ENCODE measurements at regions not wholly inside any gene's neighbourhood (a gene's known extent, or its start where the extent isn't known, plus 50 kb on each side); places are given as distances from the start of the nearest gene placed in this dataset.

DNA sequence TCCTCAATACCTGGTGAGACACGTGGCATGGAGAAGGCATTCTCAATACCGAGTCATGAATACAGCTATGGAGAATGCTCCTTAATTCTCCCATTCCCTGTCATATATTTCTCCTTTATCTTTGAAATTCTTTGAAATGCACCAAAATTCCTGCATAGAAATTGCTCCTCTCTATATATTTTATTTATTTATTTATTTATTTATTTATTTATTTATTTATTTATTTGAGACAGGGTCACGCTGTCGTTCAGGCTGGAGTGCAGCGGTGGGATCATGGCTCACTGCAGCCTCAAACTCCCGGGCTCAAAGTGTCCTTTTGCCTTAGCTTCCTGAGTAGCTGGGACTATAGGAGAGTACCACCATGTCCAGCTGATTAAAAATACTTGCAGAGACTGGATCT is 190.3 kb upstream of the MAF start:
- intact Hi-C loops (cut with micrococcal nuclease), result no loop called here
- Mint-ChIP-seq H3K27me3 (ENCODE audit: insufficient read depth) (peaks cover 2% of the 10 kb centered on the region), H3K4me3 (no peak overlapping the region), H3K36me3 (ENCODE audit: low read depth) (no peaks in the 10 kb centered on the region), H3K27ac (no peak overlapping the region), H3K9me3 (no peaks in the 10 kb centered on the region), H3K4me1 (ENCODE audit: low read depth) (no peaks in the 10 kb centered on the region)
- no peak for DNase-seq (ENCODE audit: low spot score)

DNA sequence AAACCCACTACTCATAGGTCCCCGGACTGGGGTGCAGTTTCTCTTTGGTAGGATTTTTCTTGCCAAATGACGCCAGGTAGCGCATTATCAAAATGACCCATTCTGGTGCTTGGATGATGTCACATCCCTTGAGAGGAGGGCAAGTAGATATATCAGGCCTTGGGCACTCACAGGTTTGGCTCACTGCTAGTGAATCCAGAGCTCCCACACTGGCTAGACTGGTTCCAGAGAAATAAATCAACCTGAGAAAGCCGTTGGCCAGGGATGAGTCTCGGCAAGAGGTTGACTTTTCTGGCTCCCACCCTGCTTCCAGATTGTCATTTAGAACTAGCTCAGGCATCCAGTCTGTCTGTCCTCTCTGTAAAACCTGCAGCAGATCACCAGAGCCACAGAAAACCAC is 188.4 kb upstream of the MAF start:
- H3K9me3 Mint-ChIP-seq, result no peaks in the 10 kb centered on the region
- H3K36me3 Mint-ChIP-seq (ENCODE audit: low read depth), result no peaks in the 10 kb centered on the region
- peaks cover 2% of the 10 kb centered on the region for H3K27me3 Mint-ChIP-seq (ENCODE audit: insufficient read depth)
- H3K4me1 Mint-ChIP-seq (ENCODE audit: low read depth), result no peaks in the 10 kb centered on the region
- H3K27ac Mint-ChIP-seq, result no peak overlapping the region
- intact Hi-C loops (cut with micrococcal nuclease), result no loop called here
- no peak overlapping the region for H3K4me3 Mint-ChIP-seq
- no peak for DNase-seq (ENCODE audit: low spot score)

DNA sequence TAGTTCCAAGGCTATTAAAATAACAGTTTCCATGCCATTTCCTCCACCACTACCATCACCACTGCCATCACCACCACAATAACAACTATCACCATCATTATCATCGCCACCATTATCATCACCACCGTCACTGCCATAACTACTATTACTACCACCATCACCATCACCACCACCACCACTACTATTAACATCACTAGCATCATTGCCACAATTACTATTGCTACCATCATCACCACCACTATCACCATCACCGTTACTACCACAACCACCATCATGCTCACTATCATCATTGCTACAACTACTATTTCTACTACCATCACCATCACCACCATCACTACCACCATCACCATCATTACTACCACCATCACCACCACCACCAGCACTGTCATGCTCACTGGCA is 185.9 kb upstream of the MAF start:
- Mint-ChIP-seq H3K4me1 (ENCODE audit: low read depth) (no peaks in the 10 kb centered on the region), H3K36me3 (ENCODE audit: low read depth) (no peaks in the 10 kb centered on the region), H3K9me3 (no peaks in the 10 kb centered on the region), H3K27ac (no peak overlapping the region), H3K4me3 (no peak overlapping the region), H3K27me3 (ENCODE audit: insufficient read depth) (peaks cover 4% of the 10 kb centered on the region)
- intact Hi-C loops (cut with micrococcal nuclease), result no loop called here
- no peak for DNase-seq (ENCODE audit: low spot score)

DNA sequence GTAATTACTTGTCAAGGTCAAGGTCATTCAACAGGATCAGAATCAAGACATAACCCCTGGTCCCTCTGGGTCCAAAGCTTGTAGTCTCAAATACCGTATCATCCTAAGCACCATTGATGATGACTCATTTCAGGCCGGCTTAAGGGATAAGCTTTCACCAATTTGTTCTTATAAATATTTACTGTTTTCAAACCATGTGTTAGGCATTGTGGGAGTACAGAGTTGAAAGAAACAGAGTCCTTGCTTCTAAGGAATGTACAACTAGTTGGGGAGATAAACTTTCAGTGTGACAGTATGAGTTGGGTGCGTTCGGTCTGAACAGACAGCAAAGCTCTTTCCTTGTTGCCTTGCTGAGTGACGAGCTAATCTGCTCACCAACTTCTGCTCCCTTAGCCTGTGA is 183.5 kb upstream of the MAF start:
- no peak overlapping the region for H3K27ac Mint-ChIP-seq
- no peaks in the 10 kb centered on the region for H3K9me3 Mint-ChIP-seq
- no peaks in the 10 kb centered on the region for H3K4me1 Mint-ChIP-seq (ENCODE audit: low read depth)
- H3K27me3 Mint-ChIP-seq (ENCODE audit: insufficient read depth), result peaks cover 6% of the 10 kb centered on the region
- no peaks in the 10 kb centered on the region for H3K36me3 Mint-ChIP-seq (ENCODE audit: low read depth)
- no peak for DNase-seq (ENCODE audit: low spot score)
- no peak overlapping the region for H3K4me3 Mint-ChIP-seq
- intact Hi-C loops (cut with micrococcal nuclease), result no loop called here

DNA sequence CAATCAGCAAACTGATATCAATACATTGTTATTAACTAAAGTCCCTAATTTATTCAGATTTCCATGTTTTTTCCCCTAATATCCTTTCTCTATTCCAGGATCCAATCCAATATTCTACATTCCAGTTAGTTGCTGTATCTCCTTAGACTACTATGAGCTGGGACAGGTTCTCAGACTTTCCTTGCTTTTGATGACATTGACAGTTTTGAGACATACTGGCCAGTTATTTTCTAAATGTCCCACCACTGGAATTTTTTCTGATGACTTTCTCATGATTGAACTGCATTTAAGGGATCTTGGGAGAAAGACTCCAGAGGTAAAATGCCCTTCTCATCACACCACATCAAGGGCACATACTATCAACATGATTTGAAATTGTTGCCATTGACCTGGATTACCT is 177.1 kb upstream of the MAF start:
- H3K36me3 Mint-ChIP-seq (ENCODE audit: low read depth), result no peaks in the 10 kb centered on the region
- no peak overlapping the region for H3K4me3 Mint-ChIP-seq
- no peaks in the 10 kb centered on the region for H3K9me3 Mint-ChIP-seq
- no peak for DNase-seq (ENCODE audit: low spot score)
- peaks cover 7% of the 10 kb centered on the region for H3K27me3 Mint-ChIP-seq (ENCODE audit: insufficient read depth)
- H3K27ac Mint-ChIP-seq, result no peak overlapping the region
- peaks cover 5% of the 10 kb centered on the region for H3K4me1 Mint-ChIP-seq (ENCODE audit: low read depth)
- intact Hi-C loops (cut with micrococcal nuclease), result loop anchor here (10.0 kb wide), 1 partner anchor 703 kb away; no protein-coding TSS in a partner anchor

DNA sequence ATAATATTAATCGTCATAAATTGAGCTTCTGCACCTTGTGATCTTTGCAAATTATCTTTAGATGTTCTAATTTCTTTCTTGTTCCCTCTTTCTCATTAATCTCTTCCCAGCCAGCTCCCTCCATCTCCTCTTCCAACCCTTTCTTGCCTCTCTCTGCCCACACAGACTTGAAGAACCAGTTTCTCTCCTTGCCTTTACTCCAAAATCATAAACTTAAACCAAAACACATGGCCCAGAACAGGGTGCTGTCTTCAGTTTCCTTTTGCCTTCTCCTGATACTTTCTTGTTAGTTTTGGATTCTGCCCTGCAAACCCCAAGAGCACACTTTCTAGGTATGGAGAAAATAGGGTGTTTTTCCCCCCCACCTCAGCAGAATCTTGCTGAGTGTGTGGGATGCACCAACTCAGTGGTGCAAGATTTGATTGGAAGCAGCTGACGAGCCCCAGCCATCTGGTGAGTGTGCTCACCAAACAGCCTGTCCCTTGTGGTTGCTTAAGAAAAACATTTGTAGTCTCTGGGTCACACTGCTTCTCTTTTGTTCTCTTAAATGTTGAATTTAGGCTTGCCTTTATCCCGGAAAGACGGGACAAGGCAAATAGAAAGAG is 175.8 kb upstream of the MAF start:
- H3K27ac Mint-ChIP-seq, result no peak overlapping the region
- intact Hi-C loops (cut with micrococcal nuclease), result loop anchor here (10.0 kb wide), 1 partner anchor 702 kb away; no protein-coding TSS in a partner anchor
- DNase-seq (ENCODE audit: low spot score), result no peak
- H3K36me3 Mint-ChIP-seq (ENCODE audit: low read depth), result no peaks in the 10 kb centered on the region
- no peaks in the 10 kb centered on the region for H3K9me3 Mint-ChIP-seq
- no peak overlapping the region for H3K4me3 Mint-ChIP-seq
- H3K4me1 Mint-ChIP-seq (ENCODE audit: low read depth), result peaks cover 5% of the 10 kb centered on the region
- peaks cover 7% of the 10 kb centered on the region for H3K27me3 Mint-ChIP-seq (ENCODE audit: insufficient read depth)

DNA sequence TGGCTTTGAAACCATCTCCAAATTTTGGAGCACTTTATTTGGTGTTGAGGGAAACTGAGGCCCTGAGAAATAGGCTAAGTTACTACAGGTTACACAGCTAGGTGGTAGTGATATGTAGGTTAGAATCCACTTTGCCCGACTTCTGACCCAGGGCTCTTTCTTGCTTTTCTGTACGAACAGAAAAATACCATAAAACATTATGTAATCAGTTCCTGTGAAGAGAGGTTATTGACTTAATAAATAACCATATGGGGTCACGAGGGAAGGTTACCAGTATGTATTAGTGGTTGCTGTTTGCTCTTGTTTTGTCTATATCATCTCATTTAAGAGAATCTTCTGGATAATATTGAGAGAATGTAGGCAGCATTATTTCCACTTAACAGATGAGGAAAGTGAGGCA is 172.2 kb upstream of the MAF start:
- Mint-ChIP-seq H3K27me3 (ENCODE audit: insufficient read depth) (peaks cover 2% of the 10 kb centered on the region), H3K4me3 (no peak overlapping the region), H3K27ac (no peak overlapping the region), H3K4me1 (ENCODE audit: low read depth) (peaks cover 38% of the 10 kb centered on the region), H3K36me3 (ENCODE audit: low read depth) (no peaks in the 10 kb centered on the region), H3K9me3 (no peaks in the 10 kb centered on the region)
- intact Hi-C loops (cut with micrococcal nuclease), result loop anchor here (5.0 to 10.0 kb wide), 3 partner anchors 155 to 1305 kb away; partner anchors contain the start of gene C16orf46
- no peak for DNase-seq (ENCODE audit: low spot score)

DNA sequence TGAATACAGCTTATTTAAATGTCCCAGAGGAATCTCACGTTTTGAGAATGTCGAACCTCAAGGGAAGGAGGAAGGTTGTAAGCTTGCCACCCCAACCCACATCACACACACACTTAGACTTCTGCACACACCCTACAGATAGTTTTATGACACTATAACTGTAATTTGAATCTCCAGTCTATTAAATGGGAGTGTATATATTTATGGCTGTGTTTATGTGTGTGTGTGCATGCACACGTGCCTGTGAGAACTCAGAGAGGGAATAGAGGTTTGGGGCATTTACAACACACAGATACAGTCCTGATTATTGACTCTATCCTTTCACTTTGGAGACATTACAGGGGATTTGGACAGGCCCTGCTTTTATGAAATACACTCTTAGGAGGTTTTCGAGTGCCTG is 171.5 kb upstream of the MAF start:
- peaks cover 41% of the 10 kb centered on the region for H3K4me1 Mint-ChIP-seq (ENCODE audit: low read depth)
- no peak for DNase-seq (ENCODE audit: low spot score)
- H3K27me3 Mint-ChIP-seq (ENCODE audit: insufficient read depth), result peaks cover 2% of the 10 kb centered on the region
- H3K9me3 Mint-ChIP-seq, result no peaks in the 10 kb centered on the region
- intact Hi-C loops (cut with micrococcal nuclease), result loop anchor here (5.0 to 10.0 kb wide), 3 partner anchors 155 to 1305 kb away; partner anchors contain the start of gene C16orf46
- H3K27ac Mint-ChIP-seq, result no peak overlapping the region
- no peak overlapping the region for H3K4me3 Mint-ChIP-seq
- H3K36me3 Mint-ChIP-seq (ENCODE audit: low read depth), result no peaks in the 10 kb centered on the region

DNA sequence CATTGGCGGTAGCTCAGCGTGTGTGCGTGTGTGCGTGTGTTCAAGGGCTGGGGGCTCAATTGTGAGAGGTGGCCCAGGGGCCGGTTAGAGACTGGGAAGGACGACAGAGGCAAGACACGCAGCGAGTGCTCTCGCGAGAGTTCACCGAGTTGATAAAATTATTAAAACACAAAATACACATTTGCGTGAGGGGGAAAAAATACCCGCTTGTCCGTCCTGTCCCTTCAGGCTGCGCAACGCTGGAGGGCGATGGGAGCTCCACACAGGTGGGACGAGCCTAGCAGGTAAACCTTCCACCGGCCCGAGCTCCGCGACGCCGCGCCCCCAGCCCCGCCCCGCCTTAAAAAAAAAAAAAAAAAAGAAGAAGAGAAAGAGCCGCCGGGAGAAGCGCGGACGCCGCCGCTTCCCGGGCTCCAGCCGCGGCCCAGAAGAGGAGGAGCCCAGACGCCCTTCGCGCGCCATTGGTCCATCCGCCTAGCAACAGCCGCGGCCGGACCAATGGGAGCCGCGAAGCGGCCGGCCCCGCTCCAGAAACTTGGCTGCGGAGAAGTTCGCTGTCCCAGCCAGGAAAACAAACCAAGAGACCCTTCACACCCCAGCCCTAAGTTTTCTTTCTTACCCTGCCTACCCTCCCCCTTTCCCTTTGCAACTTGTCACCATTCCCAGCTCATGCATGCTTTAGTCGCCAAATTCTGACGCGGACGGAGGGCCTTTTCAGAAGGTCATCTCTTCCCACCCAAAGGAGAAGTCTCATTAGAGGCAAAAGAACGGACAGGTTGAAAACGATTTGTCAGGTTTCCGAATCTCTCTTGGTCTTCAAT is 169.9 kb upstream of the MAF start:
- H3K27me3 Mint-ChIP-seq (ENCODE audit: insufficient read depth), result no peaks in the 10 kb centered on the region
- peaks cover 36% of the 10 kb centered on the region for H3K4me1 Mint-ChIP-seq (ENCODE audit: low read depth)
- intact Hi-C loops (cut with micrococcal nuclease), result loop anchor here (1.0 to 10.0 kb wide), 5 partner anchors 73 to 1307 kb away; partner anchors contain the start of gene C16orf46

DNA sequence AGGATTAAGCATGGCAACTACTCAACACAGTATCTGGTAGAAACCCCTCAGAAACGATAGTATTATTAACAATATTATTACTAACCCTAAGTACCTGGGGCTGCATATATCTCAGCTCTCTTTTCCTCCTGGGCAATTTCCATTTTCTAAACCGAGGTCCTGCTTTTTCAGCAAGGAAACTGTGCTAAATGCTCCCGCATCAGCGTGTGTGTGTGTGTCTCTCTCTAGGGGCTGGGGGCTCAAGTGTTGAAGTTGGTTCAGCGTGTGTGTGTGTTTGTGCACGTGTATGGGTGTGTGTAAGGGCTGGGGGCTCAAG is 169.3 kb upstream of the MAF start:
- peak overlapping the region; percentile 86 for H3K4me3 Mint-ChIP-seq
- no peaks in the 10 kb centered on the region for H3K36me3 Mint-ChIP-seq (ENCODE audit: low read depth)

More for the DNA sequence above, 169.9 kb upstream of the MAF start:
- Mint-ChIP-seq H3K9me3 (no peaks in the 10 kb centered on the region), H3K27ac (peak overlapping the region; percentile 84), H3K4me3 (peak overlapping the region; percentile 86), H3K36me3 (ENCODE audit: low read depth) (no peaks in the 10 kb centered on the region)
- peak; percentile 71 for DNase-seq (ENCODE audit: low spot score)

DNA sequence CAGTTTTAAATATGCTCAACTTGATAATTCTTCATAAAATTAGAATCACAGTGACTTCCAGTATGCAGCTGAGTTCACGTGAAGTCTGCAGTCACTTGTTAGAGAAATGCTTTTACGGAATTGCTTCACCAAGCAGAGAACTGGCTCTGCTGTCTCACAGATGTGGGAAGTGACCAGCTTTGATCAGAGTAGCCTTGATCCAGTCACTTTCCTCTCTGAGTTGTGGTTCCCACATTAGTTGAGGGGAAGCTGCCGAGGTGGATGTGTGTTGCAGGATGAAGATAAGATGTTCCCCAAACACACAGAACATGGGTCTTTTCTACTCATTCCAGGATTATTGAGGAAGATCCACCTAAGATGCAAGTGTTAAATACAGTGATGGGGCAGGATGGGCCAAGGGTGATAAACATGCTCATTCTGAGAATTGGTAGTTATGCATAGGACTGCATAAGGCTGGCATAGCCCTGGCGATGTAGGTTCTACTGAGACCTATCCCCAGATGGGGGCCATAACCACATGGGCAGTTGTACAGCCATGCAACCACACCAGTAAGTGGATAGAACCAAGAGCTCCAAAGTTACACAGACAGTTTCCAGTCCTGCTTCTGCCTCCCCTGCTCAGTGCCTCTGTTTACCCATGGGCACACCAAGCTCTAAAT is 168.9 kb upstream of the MAF start:
- Mint-ChIP-seq H3K36me3 (ENCODE audit: low read depth) (no peaks in the 10 kb centered on the region), H3K27ac (peak overlapping the region; percentile 84), H3K4me3 (peak overlapping the region; percentile 86), H3K27me3 (ENCODE audit: insufficient read depth) (no peaks in the 10 kb centered on the region), H3K9me3 (no peaks in the 10 kb centered on the region), H3K4me1 (ENCODE audit: low read depth) (peaks cover 36% of the 10 kb centered on the region)
- no peak for DNase-seq (ENCODE audit: low spot score)
- intact Hi-C loops (cut with micrococcal nuclease), result loop anchor here (10.0 kb wide), 1 partner anchor 315 kb away; no protein-coding TSS in a partner anchor

More for the DNA sequence above, 169.3 kb upstream of the MAF start:
- intact Hi-C loops (cut with micrococcal nuclease), result loop anchor here (1.0 to 10.0 kb wide), 6 partner anchors 73 to 1307 kb away; partner anchors contain the start of gene C16orf46
- peaks cover 36% of the 10 kb centered on the region for H3K4me1 Mint-ChIP-seq (ENCODE audit: low read depth)
- peak overlapping the region; percentile 84 for H3K27ac Mint-ChIP-seq
- no peaks in the 10 kb centered on the region for H3K27me3 Mint-ChIP-seq (ENCODE audit: insufficient read depth)
- H3K9me3 Mint-ChIP-seq, result no peaks in the 10 kb centered on the region
- DNase-seq (ENCODE audit: low spot score), result no peak

DNA sequence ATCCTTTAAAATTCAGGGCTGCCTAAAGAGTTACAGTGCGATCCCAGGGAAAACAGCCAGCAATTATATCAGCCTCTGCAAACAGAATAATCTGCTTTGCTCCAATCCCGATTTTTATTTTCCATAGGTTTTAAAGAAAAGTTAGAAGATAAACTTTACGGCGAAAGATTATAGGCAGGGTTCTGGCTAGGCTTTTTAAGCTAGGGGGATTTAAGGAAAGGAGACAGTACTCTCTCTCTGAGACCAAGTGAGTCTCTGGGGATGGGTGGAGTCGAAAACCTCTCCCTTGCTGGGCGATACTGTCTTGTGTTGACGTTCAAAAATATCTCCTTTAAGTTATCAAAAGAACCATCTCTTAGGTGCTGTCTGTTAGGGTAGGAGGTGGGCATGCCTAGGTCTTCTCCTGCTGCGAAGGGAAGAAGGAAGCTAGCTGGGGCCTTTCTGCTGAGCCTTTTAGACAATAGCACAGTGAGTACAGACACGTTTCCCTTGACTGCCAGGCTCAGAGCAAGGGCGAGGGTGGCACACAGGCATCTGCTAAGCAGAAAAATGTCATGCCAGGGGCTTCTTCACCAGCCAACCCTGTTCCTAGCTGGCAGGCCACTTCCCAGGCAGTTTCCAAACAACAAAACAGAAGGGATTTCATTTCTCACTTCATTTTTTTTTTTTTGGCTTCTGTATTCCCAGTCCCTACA is 167.9 kb upstream of the MAF start:
- H3K36me3 Mint-ChIP-seq (ENCODE audit: low read depth), result no peaks in the 10 kb centered on the region
- no peaks in the 10 kb centered on the region for H3K9me3 Mint-ChIP-seq
- DNase-seq (ENCODE audit: low spot score), result no peak
- H3K4me3 Mint-ChIP-seq, result peak overlapping the region; percentile 62
- H3K4me1 Mint-ChIP-seq (ENCODE audit: low read depth), result peaks cover 36% of the 10 kb centered on the region
- no peaks in the 10 kb centered on the region for H3K27me3 Mint-ChIP-seq (ENCODE audit: insufficient read depth)
- intact Hi-C loops (cut with micrococcal nuclease), result loop anchor here (10.0 kb wide), 1 partner anchor 316 kb away; no protein-coding TSS in a partner anchor
- no peak overlapping the region for H3K27ac Mint-ChIP-seq
